HG02763 (cell line): ENCODE measurements at regions not wholly inside any gene's neighbourhood (a gene's known extent, or its start where the extent isn't known, plus 50 kb on each side); places are given as distances from the start of the nearest gene placed in this dataset.

Source experiments
- ATAC-seq: cut with Tn5 transposase; IDR thresholded peaks from one replicate; pipeline ENCODE4 v1.9.1; 2021; ENCODE audit warnings: mild to moderate bottlenecking, moderate library complexity; ENCODE audit not compliant: unreplicated experiment

DNA sequence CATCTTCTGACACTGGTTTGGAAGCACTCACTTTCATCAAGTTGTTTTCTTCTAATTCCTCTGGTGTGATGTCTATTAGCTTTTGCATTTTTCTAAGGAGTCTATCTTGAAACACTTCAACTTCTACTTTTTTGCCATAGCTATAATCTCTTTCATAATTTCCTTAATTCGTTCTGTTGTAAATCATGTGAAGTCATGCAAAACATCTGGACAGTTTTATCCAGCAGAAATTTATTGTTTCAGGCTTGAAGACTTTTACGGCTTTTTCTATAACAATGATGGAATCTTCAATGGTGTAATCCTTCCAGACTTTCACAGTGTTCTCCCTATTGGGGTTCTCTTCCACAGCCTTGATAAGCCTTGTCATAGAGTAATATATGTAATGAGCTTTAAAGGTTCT lies 74.9 kb upstream of the PABPC4L start:
- no peak for ATAC-seq

DNA sequence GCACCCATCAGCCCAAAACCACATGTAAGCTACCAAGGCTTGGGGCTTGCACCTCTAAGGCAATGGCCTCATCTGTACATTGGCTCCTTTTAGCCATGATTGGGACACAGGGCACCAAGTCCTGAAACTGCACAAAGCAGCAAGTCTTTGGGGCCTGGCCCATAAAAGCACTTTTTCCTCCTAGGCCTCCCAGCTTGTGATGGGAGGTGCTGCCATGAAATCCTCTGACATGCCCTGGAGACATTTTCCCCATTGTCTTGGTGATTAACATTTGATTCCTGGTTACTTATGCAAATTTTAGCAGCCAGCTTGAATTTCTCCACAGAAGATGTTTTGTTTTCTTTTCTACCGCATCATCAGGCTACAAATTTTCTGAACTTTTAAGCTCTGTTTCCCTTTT lies 58.5 kb upstream of the PABPC4L start:
- no peak for ATAC-seq
